Gastroesophageal sphincter (tissue), 3 donors: ENCODE measurements at regions not wholly inside any gene's neighbourhood (a gene's known extent, or its start where the extent isn't known, plus 50 kb on each side); places are given as distances from the start of the nearest gene placed in this dataset.

Source experiments
- CTCF ChIP-seq, 4 experiments: fragments of 200-600 bp in 2 of 4; fragments of 450-650 bp in 2 of 4; sonication (generic) in 1 of 4; IDR thresholded peaks; one replicate each; pipeline ENCODE4 v1.5.1; 2017 to 2019; ENCODE audit warnings: antibody characterized with exemption in 4 of 4, mild to moderate bottlenecking in 2 of 4, moderate library complexity in 2 of 4
- POLR2A ChIP-seq, 2 donors: fragments of 450-650 bp; IDR thresholded peaks; one replicate each; pipeline ENCODE4 v1.6.1; 2017; ENCODE audit warnings: antibody characterized with exemption in 2 of 2, mild to moderate bottlenecking in 2 of 2, moderate library complexity in 1 of 2
- POLR2AphosphoS5 ChIP-seq: sonication (generic); formaldehyde crosslinking; IDR thresholded peaks from one replicate; pipeline ENCODE4 v1.6.1; 2017; ENCODE audit warnings: antibody characterized with exemption

DNA sequence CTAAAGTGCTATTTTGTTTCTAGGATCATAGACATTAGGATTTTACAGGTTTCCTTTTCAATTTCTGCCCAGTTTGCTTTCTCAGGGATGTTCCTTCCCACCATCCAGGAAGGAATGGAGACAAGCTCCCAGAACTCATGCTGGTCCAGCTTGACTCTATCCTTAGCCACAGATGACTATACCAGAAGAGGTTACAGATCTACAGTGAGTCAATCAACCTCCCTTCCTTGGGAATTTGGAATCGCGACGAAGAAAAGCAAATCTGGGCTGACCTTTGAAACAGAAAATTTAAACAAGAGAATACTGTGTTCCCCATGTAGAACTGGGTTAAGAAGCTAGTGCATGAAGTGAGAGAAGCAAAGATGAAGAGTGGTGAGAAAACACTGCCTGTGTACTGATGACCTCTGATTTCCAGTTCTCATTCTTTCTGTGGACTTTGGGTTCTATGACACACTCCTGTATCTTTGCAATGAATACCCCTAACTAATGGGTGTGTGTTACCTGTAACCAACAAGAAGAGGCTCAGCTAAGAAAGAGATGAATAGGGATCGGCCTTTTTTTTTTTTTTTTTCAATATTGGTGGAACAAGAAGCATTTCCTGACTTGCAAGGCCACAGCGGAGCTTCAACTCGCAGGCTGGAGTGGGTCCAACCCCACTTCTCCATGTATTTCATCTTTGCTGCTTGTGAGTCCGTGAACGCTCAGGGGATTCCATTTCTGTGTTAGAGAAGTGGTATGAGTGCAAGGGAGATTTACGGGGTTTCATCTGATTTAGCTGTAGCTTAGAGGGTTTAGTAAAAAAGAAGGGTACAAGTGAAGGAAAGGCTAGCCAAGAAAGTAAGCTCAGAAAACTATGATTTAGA, 563.9 kb upstream of the CLINT1 start:
- no peak for TF ChIP-seq CTCF (IDR thresholded peaks at IDR 0.05)
- TF ChIP-seq POLR2AphosphoS5, result no peak
- no peak for TF ChIP-seq POLR2A (IDR thresholded peaks at IDR 0.05)
